GM19328 (cell line): ENCODE measurements at regions not wholly inside any gene's neighbourhood (a gene's known extent, or its start where the extent isn't known, plus 50 kb on each side); places are given as distances from the start of the nearest gene placed in this dataset.
"Not testable (repeated sequence)": the region's sequence is repeated elsewhere in the genome, so short reads cannot be mapped to it uniquely, and the experiment has no call there.

Experiments
- ATAC-seq: cut with Tn5 transposase; IDR thresholded peaks from one replicate; pipeline ENCODE4 v1.9.1; 2021; ENCODE audit warnings: mild to moderate bottlenecking, moderate library complexity; ENCODE audit not compliant: unreplicated experiment

GRCh38 chr6:27827477-27827876 lies 84.7 kb downstream of the OR2B2 start:
- ATAC-seq = not testable (repeated sequence)

GRCh38 chr6:27826612-27826985 lies 85.6 kb downstream of the OR2B2 start:
- ATAC-seq = not testable (repeated sequence)

GRCh38 chr6:27825848-27826611 lies 86.2 kb downstream of the OR2B2 start:
- ATAC-seq = not testable (repeated sequence)

GRCh38 chr6:27825025-27825793 lies 87.0 kb downstream of the OR2B2 start:
- peak; percentile 1 for ATAC-seq

DNA sequence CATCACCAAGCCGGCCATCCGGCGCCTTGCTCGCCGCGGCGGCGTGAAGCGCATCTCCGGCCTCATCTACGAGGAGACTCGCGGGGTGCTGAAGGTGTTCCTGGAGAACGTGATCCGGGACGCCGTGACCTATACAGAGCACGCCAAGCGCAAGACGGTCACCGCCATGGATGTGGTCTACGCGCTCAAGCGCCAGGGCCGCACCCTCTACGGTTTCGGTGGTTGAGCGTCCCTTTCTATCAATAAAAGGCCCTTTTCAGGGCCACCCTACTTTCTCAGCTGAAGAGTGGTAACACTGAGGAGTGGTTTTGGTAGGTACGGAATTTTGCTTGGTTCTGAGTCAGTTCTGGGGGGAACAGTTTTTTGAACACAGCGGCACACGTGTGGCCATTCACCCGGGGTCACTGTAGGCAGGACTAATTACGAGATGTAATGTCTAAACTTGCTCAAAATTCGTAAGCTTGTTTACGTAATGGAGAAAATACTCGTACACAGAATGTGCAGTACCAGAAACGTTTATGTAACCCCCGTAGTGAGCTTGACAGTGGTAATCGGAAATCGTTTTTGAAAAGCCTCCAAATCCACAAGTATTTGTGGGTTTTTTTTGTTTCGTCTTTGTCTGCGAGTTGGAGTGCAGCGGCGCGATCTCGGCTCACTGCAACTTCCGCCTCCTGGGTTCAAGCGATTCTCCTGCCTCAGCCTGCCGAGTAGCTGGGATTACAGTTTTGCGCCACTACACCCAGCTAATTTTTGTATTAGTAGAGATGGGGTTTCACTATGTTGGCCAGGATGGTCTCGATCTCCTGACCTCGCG lies 87.8 kb downstream of the OR2B2 start:
- peak; percentile 57 for ATAC-seq

DNA sequence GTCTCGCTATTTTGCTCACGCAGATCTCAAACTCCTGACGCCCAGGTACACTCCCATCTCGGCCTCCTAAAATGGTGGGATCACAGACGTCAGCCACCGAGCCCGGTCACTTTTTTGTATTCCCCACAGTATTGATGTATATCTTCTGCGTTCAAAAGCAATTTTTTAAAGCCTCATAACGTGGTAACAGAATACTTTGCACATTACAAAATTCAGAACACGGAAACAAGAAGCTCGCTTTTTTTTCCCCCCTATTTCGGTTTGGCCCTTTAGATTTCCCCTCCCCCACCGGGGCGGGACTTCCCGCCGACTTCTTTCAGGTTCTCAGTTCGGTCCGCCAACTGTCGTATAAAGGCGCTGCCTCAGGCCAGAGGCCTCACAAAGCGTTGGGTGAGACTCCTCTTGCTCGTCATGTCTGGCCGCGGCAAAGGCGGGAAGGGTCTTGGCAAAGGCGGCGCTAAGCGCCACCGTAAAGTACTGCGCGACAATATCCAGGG lies 88.4 kb downstream of the OR2B2 start:
- peak; percentile 74 for ATAC-seq

DNA sequence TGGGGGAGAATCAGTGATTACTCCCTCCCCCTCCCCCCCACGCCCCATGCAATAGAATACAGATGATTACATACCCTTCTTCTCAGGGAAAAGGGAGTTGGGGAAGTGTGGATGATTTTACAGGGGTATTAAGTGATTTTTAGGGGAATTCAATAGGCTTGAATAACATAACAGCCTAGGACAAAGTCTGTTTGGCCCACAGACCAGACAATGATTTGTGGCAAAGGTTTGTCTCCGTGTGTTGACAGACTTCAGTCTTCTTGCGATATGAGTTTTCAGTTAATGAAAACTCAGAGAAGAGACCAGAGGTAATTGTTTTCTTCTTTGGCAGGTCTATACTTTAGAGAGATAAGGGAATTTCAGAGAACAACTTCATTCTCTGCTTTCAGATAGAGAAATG lies 95.3 kb downstream of the OR2B2 start:
- no peak for ATAC-seq

DNA sequence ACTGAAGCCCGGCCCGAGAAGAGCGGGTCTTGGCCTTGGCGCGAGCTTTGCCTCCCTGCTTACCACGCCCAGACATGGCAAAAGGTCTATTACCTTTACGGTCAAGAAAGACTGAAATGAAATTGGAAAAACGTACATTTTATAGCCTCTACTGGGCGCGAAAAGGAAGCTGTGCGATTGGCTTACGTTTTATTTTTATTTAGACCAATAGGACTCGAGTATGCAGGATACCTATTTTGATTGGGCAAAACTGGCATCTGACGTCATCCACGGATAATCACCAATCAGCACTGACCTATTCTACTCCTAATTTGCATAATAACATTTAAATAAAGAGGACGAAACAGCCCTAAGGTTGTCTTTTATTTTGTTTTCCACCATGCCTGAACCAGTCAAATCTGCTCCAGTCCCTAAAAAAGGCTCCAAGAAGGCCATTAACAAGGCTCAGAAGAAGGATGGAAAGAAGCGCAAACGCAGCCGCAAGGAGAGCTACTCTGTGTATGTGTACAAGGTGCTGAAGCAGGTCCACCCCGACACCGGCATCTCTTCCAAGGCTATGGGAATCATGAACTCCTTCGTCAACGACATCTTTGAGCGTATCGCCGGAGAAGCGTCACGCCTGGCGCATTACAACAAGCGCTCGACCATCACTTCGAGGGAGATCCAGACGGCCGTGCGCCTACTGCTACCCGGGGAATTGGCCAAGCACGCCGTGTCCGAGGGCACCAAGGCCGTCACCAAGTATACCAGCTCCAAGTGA lies 97.4 kb downstream of the OR2B2 start:
- ATAC-seq = peak; percentile 52

- ATAC-seq = peak; percentile 11
Observed at GRCh38 chr6:27814415-27814664, 97.9 kb downstream of the OR2B2 start.

- ATAC-seq = no peak
Observed at GRCh38 chr6:27812805-27813492, 99.2 kb downstream of the OR2B2 start.

GRCh38 chr6:27812078-27812804 lies 100.0 kb downstream of the OR2B2 start:
- ATAC-seq = no peak

DNA sequence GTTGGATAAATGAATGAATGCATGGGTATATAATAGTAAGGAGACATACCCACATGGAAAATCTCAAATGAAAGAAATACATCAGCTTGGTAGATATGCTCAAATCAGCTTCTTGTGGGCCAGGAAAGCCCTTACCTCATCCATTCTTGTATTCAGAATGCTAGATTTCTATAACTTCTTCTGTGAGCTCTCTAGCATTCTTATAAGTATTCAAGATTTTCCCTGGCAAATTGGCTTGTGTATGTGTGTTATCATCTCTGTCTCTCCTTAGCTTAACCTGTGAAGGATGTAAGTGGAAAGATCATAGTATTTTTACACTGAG lies 100.8 kb downstream of the OR2B2 start:
- ATAC-seq = no peak

DNA sequence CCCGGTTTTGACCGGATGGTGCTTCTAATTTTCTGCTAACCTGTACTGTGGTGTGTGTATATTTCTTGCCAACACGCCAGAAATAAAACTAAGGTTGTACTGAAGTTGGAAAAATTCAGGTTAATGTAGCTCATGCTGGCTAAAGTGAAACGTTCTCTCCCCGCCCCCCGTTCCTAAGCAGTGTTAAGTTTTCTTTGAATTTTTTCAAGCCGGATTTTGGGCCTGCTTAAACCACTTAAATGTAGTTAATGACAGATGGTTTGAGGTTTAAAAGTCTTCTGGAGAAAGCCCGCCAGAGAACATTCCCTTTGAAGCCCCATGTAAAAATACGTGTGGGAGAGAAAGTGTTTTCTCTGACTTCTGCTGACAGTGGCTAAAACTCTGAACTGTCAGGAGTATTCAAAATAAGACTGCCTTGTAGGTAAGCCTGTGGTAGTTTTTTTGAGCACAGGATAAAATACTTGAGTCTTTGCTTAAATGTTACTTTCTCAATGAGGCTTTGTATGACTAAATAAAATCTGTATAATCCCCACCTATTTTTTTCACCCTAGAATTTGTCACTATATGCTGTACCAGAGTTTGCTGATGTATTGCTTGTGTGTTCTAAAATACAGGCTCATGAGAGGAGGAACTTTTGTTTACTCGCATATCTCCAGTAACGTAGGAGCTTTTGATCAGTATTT lies 101.3 kb downstream of the OR2B2 start:
- ATAC-seq = no peak

GRCh38 chr6:27809939-27810767 lies 102.0 kb downstream of the OR2B2 start:
- no peak for ATAC-seq

DNA sequence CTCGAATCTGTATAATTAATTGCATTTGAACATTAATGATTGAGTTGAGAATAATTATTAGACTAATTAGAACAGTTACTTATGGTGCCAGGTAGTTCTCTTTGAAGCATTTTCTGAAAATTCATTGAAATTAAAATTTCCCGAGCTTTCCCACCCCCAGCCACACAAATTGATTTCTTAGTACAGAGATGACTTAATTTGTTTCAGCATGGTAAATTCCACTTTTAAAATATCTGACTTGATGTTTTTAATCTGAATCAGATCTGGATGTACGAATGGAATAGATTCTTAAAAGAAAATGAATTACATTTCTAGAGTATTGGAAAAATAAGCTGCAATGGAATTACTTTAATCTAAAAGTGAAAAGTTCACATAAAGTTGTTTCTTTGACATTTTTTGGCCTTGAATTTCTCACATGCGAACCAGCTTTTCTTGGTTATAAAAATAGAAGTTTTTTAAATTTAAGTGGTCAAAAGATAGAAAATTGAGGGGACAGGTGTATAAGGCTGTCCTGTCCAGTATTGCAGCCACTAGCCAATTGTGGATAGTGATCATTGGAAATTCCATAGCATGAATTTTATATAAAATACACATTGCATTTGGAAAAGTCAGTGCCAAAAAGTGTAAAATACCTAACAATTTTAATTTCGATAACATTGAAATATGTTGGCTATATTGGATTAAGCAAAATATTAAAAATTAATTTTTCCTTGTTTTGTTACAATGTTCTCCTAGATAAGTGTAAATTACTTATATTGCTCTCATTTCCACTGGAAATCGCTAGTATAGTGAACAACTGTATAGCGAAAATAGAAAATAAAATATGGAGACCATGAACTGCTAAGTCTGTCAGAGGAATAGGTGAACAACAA lies 102.9 kb downstream of the OR2B2 start:
- ATAC-seq = no peak

DNA sequence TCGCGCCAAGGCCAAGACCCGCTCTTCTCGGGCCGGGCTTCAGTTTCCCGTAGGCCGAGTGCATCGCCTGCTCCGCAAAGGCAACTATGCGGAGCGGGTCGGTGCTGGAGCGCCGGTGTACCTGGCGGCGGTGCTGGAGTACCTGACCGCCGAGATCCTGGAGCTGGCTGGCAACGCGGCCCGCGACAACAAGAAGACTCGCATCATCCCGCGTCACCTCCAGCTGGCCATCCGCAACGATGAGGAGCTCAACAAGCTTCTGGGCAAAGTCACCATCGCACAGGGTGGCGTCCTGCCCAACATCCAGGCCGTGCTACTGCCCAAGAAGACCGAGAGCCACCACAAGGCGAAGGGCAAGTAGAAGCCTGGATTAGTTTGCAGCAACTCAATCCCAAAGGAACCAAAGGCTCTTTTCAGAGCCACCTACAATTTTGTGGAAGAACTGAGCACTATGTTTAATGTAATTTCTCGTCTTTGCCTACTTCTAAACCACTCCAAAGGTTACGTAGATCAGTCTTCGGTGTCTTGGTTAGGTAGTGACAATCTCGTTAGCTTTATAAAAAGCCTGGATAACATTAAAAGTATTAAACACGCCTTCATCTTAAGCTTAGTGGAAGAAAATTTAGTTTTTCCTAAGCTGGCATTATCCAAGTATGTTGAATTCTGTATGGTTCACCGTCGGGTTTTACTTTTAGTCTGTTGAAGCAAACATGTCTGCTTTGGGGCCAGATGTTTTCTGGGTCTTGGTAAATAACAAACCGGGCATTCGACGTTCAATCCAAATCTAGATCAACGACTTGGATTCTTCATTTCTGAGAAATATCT lies 103.7 kb downstream of the OR2B2 start:
- not testable (repeated sequence) for ATAC-seq
